Activated B cell treated with CpG ODN at 0.5 μM for 24 hours (primary cell): ENCODE measurements at regions not wholly inside any gene's neighbourhood (a gene's known extent, or its start where the extent isn't known, plus 50 kb on each side); places are given as distances from the start of the nearest gene placed in this dataset.

Experiments
- ATAC-seq: fragments of 200-7000 bp; cut with Tn5 transposase; one replicate; pipeline ENCODE4 v1.10.0; 2021; ENCODE audit warnings: low read depth, mild to moderate bottlenecking, moderate library complexity
- CTCF ChIA-PET: fragments of 350-600 bp; sonication (Branson Sonifier 250); formaldehyde crosslinking; loops from one replicate; lab custom pipeline; 2021; ENCODE audit warnings: antibody characterized with exemption; lab: Charles Lee
- POLR2A ChIA-PET: fragments of 350-600 bp; sonication (Branson Sonifier 250); formaldehyde crosslinking; loops from one replicate; lab custom pipeline; 2021; ENCODE audit warnings: antibody characterized with exemption; lab: Charles Lee
- DNase-seq: peaks from one replicate; pipeline ENCODE4 v3.0.0; 2022
- H3K27ac Mint-ChIP-seq: one replicate; pipeline ENCODE4 v1.8.0; 2020; ENCODE audit warnings: mixed read lengths
- H3K27me3 Mint-ChIP-seq: one replicate; pipeline ENCODE4 v1.8.0; 2021; ENCODE audit warnings: mixed read lengths
- H3K36me3 Mint-ChIP-seq: one replicate; pipeline ENCODE4 v1.8.0; 2021; ENCODE audit warnings: low read depth, mixed read lengths
- H3K4me1 Mint-ChIP-seq: one replicate; pipeline ENCODE4 v1.8.0; 2021; ENCODE audit warnings: mixed read lengths
- H3K4me3 Mint-ChIP-seq: one replicate; pipeline ENCODE4 v1.8.0; 2020; ENCODE audit warnings: mild to moderate bottlenecking, mixed read lengths
- H3K9me3 Mint-ChIP-seq: one replicate; pipeline ENCODE4 v1.8.0; 2020; ENCODE audit warnings: mixed read lengths
- CTCF ChIP-seq: fragments of 200-600 bp; IDR thresholded peaks from one replicate; pipeline ENCODE4 v1.8.0; 2022; ENCODE audit warnings: antibody characterized with exemption, mild to moderate bottlenecking
- intact Hi-C: fragments of 100-400 bp; cut with micrococcal nuclease; formaldehyde crosslinking; loops from one replicate; pipeline ENCODE4 v1.15.1; 2024

- intact Hi-C loops: no loop called here
- Mint-ChIP-seq H3K9me3 (no peaks in the 10 kb centered on the region), H3K36me3 (no peaks in the 10 kb centered on the region), H3K4me1 (no peaks in the 10 kb centered on the region), H3K27me3 (no peaks in the 10 kb centered on the region), H3K4me3 (no peak overlapping the region), H3K27ac (no peak overlapping the region)
- TF ChIP-seq CTCF: no peak
- ChIA-PET CTCF (no interaction called here), POLR2A (no interaction called here)
- no peak for DNase-seq
- ATAC-seq: no peak
These were observed 338.0 kb downstream of the EN1 start for GRCh38 chr2:118509319-118510004.

GRCh38 chr2:118508282-118508681 lies 339.2 kb downstream of the EN1 start:
- Mint-ChIP-seq H3K4me3 (no peak overlapping the region), H3K27me3 (no peaks in the 10 kb centered on the region), H3K27ac (no peak overlapping the region), H3K9me3 (no peaks in the 10 kb centered on the region), H3K4me1 (no peaks in the 10 kb centered on the region), H3K36me3 (no peaks in the 10 kb centered on the region)
- no peak for DNase-seq
- TF ChIP-seq CTCF: no peak
- ATAC-seq: no peak
- ChIA-PET POLR2A (no interaction called here), CTCF (no interaction called here)
- intact Hi-C loops: no loop called here

GRCh38 chr2:118505436-118505835 lies 342.0 kb downstream of the EN1 start:
- Mint-ChIP-seq H3K9me3 (no peaks in the 10 kb centered on the region), H3K4me3 (no peak overlapping the region), H3K36me3 (no peaks in the 10 kb centered on the region), H3K27ac (no peak overlapping the region), H3K4me1 (no peaks in the 10 kb centered on the region), H3K27me3 (no peaks in the 10 kb centered on the region)
- POLR2A ChIA-PET: no interaction called here
- TF ChIP-seq CTCF: no peak
- CTCF ChIA-PET: no interaction called here
- intact Hi-C loops: no loop called here
- ATAC-seq: no peak
- DNase-seq: no peak

- H3K9me3 Mint-ChIP-seq: no peaks in the 10 kb centered on the region
- ChIA-PET POLR2A (no interaction called here), CTCF (no interaction called here)
- H3K27ac Mint-ChIP-seq: no peak overlapping the region
- no peak overlapping the region for H3K4me3 Mint-ChIP-seq
- ATAC-seq (no peak), DNase-seq (no peak)
- no peaks in the 10 kb centered on the region for H3K36me3 Mint-ChIP-seq
- intact Hi-C loops: no loop called here
- no peak for TF ChIP-seq CTCF
- H3K4me1 Mint-ChIP-seq: no peaks in the 10 kb centered on the region
- no peaks in the 10 kb centered on the region for H3K27me3 Mint-ChIP-seq
These were observed 345.3 kb downstream of the EN1 start for GRCh38 chr2:118502106-118502505.

- no peaks in the 10 kb centered on the region for H3K36me3 Mint-ChIP-seq
- no peaks in the 10 kb centered on the region for H3K27me3 Mint-ChIP-seq
- TF ChIP-seq CTCF: no peak
- H3K27ac Mint-ChIP-seq: no peak overlapping the region
- CTCF ChIA-PET: no interaction called here
- POLR2A ChIA-PET: no interaction called here
- DNase-seq: no peak
- no peak for ATAC-seq
- no peak overlapping the region for H3K4me3 Mint-ChIP-seq
- no peaks in the 10 kb centered on the region for H3K4me1 Mint-ChIP-seq
- H3K9me3 Mint-ChIP-seq: no peaks in the 10 kb centered on the region
- intact Hi-C loops: no loop called here
These were observed 348.5 kb downstream of the EN1 start for GRCh38 chr2:118498943-118499342.
